ENCODE measurements at regions not wholly inside any gene's neighbourhood (a gene's known extent, or its start where the extent isn't known, plus 50 kb on each side); places are given as distances from the start of the nearest gene placed in this dataset.

GRCh38 chr5:120985526-120985925 lies 521.4 kb downstream of the PRR16 start:
- TF ChIP-seq CTCF (IDR thresholded peaks at IDR 0.05) (no peak), EZH2 (IDR thresholded peaks at IDR 0.05; ENCODE audit: borderline replicate concordance, insufficient read depth, low read depth, low read length, poor library complexity, severe bottlenecking) (no peak)

Data from B cell (primary cell).